RPMI7951 (cell line): ENCODE measurements at regions not wholly inside any gene's neighbourhood (a gene's known extent, or its start where the extent isn't known, plus 50 kb on each side); places are given as distances from the start of the nearest gene placed in this dataset.
A peak's percentile ranks its signal among the peaks of the same experiment; 100 is the strongest.

Source experiments
- DNase-seq: peaks from one replicate; pipeline ENCODE4 v3.0.0-alpha.2; 2012; ENCODE audit warnings: low read depth

- DNase-seq = no peak
Measured at GRCh38 chr7:25844102-25844870, 307.7 kb upstream of the NFE2L3 start.

- no peak for DNase-seq
Measured at GRCh38 chr7:25845464-25845863, 306.5 kb upstream of the NFE2L3 start.

- DNase-seq = peak; percentile 81
Measured at GRCh38 chr7:25846722-25847121, 305.3 kb upstream of the NFE2L3 start.

GRCh38 chr7:25847336-25848070 is 304.5 kb upstream of the NFE2L3 start:
- peak; percentile 74 for DNase-seq

GRCh38 chr7:25849500-25850184 is 302.4 kb upstream of the NFE2L3 start:
- DNase-seq = peak; percentile 90

- no peak for DNase-seq
Measured at GRCh38 chr7:25850216-25850615, 301.8 kb upstream of the NFE2L3 start.

GRCh38 chr7:25850735-25851134 is 301.3 kb upstream of the NFE2L3 start:
- DNase-seq = no peak

- peak; percentile 80 for DNase-seq
Measured at GRCh38 chr7:25851332-25852210, 300.4 kb upstream of the NFE2L3 start.

- peak; percentile 24 for DNase-seq
Measured at GRCh38 chr7:25852211-25852938, 299.6 kb upstream of the NFE2L3 start.

- no peak for DNase-seq
Measured at GRCh38 chr7:25852939-25853271, 299.1 kb upstream of the NFE2L3 start.

- no peak for DNase-seq
Measured at GRCh38 chr7:25853314-25853713, 298.7 kb upstream of the NFE2L3 start.

- no peak for DNase-seq
Measured at GRCh38 chr7:25854059-25854458, 297.9 kb upstream of the NFE2L3 start.

GRCh38 chr7:25854608-25855497 is 297.1 kb upstream of the NFE2L3 start:
- peak; percentile 61 for DNase-seq

- no peak for DNase-seq
Measured at GRCh38 chr7:25855854-25856782, 295.9 kb upstream of the NFE2L3 start.

- DNase-seq = peak; percentile 75
Measured at GRCh38 chr7:25857376-25858067, 294.5 kb upstream of the NFE2L3 start.

- no peak for DNase-seq
Measured at GRCh38 chr7:25858200-25858524, 293.8 kb upstream of the NFE2L3 start.

- no peak for DNase-seq
Measured at GRCh38 chr7:25858525-25859411, 293.2 kb upstream of the NFE2L3 start.
